ENCODE measurements at regions not wholly inside any gene's neighbourhood (a gene's known extent, or its start where the extent isn't known, plus 50 kb on each side); places are given as distances from the start of the nearest gene placed in this dataset.

DNA sequence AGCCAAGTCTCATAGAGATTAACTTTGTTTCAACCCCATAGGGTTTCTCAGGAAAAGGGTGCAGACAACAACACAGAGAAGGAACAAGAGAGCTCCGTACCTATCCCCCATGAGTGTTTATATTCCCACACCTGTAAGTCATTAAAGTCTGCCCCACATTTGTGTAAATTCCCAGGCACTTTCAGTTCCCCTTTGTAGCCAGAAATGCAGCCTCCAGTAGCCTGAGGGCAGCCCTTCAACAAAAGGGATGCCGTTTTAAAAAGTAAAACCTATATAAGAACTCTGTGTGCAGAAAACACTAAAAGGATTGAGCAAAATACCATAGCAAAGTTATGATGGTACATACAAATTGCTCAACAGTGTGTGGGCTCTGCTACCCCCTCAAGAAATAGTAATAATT lies 59.7 kb upstream of the TMEM108 start:
- no peak overlapping the region for H3K4me3 ChIP-seq (ENCODE audit: low read depth, low read length)
- TF ChIP-seq CTCF (IDR thresholded peaks at IDR 0.05; ENCODE audit: control insufficient read depth, extremely low read depth, insufficient read depth): no peak
- no peak for DNase-seq (ENCODE audit: low read depth)

DNA sequence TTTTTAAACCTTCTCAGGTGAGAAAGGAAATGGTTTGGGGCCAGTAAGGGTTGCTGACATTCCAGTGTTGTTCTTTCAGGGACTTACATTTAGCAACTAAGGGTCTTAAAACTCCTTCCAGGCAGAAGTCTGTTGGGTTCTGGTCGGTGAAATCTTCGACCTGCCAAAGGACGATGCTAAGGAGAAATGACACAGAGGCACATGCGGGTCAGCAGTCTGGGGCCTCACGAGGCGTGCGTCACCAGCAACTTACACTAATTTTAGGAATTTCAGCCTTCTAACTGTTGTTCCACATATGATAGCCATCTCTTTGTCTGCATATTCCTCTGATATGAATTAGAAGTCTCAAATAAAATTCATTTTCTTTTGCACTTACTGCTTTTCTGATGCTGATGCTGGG lies 64.1 kb upstream of the TMEM108 start:
- TF ChIP-seq CTCF (IDR thresholded peaks at IDR 0.05; ENCODE audit: control insufficient read depth, extremely low read depth, insufficient read depth): no peak
- no peak for DNase-seq (ENCODE audit: low read depth)
- no peak overlapping the region for H3K4me3 ChIP-seq (ENCODE audit: low read depth, low read length)

DNA sequence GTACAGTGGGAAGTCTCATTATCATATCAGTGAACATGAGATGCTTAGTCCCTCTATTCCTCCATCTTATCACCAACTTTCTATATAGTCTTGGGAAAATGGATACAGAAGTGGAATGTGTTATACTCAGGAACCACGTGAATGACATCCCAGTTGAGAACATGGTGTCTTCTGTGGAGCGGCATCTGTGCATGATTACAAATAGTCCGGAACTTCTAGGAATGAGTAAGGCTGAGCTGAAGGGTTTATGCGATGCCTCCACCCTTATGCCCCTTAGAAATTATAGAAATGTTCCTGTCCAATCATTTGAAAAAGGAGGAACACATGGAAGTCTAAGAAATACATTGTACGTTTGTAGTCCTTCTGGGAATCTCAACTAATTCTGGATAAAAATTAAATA lies 64.8 kb upstream of the TMEM108 start:
- H3K4me3 ChIP-seq (ENCODE audit: low read depth, low read length): no peak overlapping the region
- DNase-seq (ENCODE audit: low read depth): no peak
- TF ChIP-seq CTCF (IDR thresholded peaks at IDR 0.05; ENCODE audit: control insufficient read depth, extremely low read depth, insufficient read depth): no peak

- no peak for DNase-seq (ENCODE audit: low read depth)
- no peak overlapping the region for H3K4me3 ChIP-seq (ENCODE audit: low read depth, low read length)
- TF ChIP-seq CTCF (IDR thresholded peaks at IDR 0.05; ENCODE audit: control insufficient read depth, extremely low read depth, insufficient read depth): no peak
Observed at GRCh38 chr3:132972333-132972732, 65.9 kb upstream of the TMEM108 start.

DNA sequence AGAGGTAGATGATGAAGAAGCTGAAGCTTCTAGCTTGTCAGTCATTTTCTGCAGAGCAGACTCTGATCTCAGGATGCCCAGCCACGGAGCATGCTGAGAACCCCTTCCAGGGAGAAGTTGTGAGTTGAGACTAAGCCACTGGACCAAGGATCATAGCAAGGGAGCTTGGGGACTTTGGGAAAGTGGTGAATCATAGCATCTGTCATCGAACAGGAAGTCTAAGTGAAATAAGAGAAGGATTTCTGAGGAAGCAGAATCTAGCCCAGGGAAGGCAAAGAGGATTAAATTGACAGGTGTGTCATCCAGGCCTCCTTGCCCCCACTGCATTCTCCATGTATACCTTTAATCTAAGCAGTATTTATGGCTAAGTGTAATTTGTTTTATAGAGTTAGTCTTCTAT lies 71.8 kb upstream of the TMEM108 start:
- TF ChIP-seq CTCF (IDR thresholded peaks at IDR 0.05; ENCODE audit: control insufficient read depth, extremely low read depth, insufficient read depth): no peak
- DNase-seq (ENCODE audit: low read depth): no peak
- no peak overlapping the region for H3K4me3 ChIP-seq (ENCODE audit: low read depth, low read length)

DNA sequence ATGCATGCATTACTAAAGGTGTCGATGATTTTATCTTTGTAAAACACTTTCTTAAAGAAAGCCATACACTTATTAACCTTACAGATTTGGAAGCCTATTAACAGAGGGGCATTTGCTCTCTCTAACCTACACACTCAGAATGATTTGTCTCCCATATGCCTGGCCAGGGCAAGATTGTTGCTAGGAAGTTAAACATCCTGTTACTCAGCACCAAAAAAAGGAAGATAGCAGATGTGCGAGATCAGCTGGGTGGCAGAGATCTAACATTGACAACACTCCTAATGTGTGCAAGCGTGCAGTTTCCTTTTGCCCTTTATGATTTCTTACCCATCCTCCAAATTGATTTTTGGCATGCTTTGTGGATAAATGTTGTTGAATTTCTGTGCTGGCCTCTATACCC lies 73.9 kb upstream of the TMEM108 start:
- H3K4me3 ChIP-seq (ENCODE audit: low read depth, low read length): no peak overlapping the region
- TF ChIP-seq CTCF (IDR thresholded peaks at IDR 0.05; ENCODE audit: control insufficient read depth, extremely low read depth, insufficient read depth): no peak
- no peak for DNase-seq (ENCODE audit: low read depth)

- no peak for TF ChIP-seq CTCF (IDR thresholded peaks at IDR 0.05; ENCODE audit: control insufficient read depth, extremely low read depth, insufficient read depth)
- H3K4me3 ChIP-seq (ENCODE audit: low read depth, low read length): no peak overlapping the region
- no peak for DNase-seq (ENCODE audit: low read depth)
Observed at GRCh38 chr3:132963786-132964185, 74.4 kb upstream of the TMEM108 start.

Measured in LNCaP clone FGC (cell line).